PC-3 (cell line): ENCODE measurements at regions not wholly inside any gene's neighbourhood (a gene's known extent, or its start where the extent isn't known, plus 50 kb on each side); places are given as distances from the start of the nearest gene placed in this dataset.

Experiments used
- CTCF ChIP-seq: fragments of 300-600 bp; sonication (generic); conservative IDR thresholded peaks from 2 replicates; pipeline ENCODE4 v1.5.1; 2017; ENCODE audit warnings: antibody characterized with exemption, low read depth, mild to moderate bottlenecking, low read length
- EZH2 ChIP-seq: fragments of 300-600 bp; sonication (generic); IDR thresholded peaks from one replicate; pipeline ENCODE4 v1.6.1; 2017; ENCODE audit warnings: antibody characterized with exemption, mild to moderate bottlenecking, low read length; ENCODE audit not compliant: unreplicated experiment
- EZH2phosphoT487 ChIP-seq: fragments of 300-600 bp; sonication (generic); IDR thresholded peaks from 2 replicates; pipeline ENCODE4 v1.6.1; 2018; ENCODE audit warnings: mild to moderate bottlenecking, antibody characterized with exemption, low read length, borderline replicate concordance

- no peak for TF ChIP-seq CTCF
- no peak for TF ChIP-seq EZH2phosphoT487
- TF ChIP-seq EZH2, result no peak
These were observed 84.0 kb downstream of the DYNAP start for GRCh38 chr18:54675076-54675475.
